ENCODE measurements at regions not wholly inside any gene's neighbourhood (a gene's known extent, or its start where the extent isn't known, plus 50 kb on each side); places are given as distances from the start of the nearest gene placed in this dataset.

DNA sequence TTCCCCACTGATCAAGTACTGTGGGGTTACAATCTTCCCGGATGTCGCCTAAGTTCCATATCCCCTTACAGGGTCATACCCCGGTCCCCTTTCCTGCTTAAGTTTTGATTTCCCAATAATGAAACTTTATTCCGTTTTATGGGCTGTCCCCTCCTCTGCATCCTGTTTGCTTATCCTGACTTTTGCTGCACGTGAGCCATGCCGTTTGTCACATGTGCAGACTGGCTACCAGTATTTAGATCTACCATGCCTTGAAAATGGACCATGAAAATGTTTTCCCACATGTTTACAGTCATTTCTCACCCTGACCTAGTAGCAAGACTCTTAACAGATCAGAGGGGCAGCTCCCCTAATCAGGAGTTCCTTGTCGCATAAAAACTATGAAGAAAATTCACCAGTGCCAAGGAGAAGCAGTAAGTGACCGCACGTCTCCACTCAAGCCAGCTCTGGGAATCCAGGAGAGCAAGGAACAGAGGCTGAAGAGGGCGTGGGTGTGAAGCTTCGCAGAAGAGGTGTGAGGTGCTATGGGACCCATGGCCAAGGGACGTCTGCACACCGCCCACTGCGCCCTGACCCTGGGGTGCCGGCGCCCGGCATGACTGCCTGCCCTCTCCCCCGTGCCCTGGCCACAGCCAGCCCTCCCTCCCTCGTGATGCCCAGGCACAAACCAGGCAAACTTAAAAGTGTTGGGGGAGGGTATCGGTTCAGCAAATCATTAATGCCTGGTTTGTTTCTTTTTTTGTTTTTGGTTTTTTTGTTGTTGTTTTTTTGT is 440.8 kb upstream of the SALL3 start:
- DNase-seq (ENCODE audit: low read depth): no peak

DNA sequence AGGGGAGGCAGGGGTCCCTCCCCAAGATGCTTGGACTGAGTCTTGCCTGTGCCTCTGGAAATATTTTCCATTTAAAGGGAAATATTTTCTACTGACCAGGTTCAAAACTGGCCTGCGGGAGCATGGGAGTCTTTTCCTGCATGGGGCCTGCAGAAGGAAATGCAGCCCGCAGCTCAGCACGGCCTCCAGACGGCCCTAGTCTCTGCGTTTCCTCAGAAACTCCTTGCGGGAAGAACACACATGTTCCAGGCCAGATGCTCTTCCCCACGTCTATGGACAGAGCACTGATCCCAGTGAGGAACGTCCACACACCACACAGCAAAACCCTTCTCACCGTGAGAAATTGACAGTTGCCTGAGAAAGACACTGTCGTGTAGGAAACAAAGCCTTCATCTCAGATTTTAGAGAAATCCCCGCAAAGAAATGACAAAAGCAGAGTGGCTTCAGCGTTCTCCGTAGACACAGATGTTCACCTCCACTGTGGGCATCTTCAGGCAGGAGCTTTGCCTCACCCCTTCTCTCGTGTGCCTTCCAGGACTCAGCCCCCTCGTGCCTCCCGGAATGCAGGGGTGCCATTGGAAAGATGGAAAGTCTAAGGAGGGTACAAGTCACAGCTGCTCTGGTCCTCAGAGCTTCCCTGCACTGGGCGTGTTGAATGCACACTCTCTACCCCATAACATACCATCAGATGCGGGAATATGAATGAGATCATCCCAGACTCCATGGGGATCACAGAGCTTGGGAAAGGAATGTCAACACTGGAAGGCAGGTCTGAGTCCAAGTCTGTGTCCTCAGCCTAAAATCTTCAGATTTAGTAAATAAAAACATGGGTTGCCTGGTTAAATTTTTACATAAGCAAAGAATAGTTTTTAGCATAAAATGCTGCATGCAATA is 438.7 kb upstream of the SALL3 start:
- DNase-seq (ENCODE audit: low read depth): no peak

DNA sequence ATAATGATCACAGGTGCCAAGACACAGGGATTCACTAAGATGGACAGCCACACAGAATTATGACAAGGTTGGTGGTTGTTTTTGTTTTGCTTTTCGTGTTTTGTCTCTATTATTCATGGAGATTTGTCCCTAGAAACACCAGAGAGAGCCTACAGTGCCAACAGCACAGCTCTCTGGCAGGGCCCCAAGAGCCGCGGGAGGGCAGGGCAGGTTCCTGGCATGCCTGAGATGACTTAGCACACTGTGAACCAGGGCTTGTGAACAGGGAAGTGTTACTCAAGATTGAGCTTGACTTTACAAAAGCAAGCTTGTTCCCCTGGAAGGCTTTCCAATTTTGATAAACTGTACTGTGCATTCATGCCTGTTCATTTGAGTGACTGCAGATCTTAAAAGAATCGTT is 437.4 kb upstream of the SALL3 start:
- DNase-seq (ENCODE audit: low read depth): no peak

DNA sequence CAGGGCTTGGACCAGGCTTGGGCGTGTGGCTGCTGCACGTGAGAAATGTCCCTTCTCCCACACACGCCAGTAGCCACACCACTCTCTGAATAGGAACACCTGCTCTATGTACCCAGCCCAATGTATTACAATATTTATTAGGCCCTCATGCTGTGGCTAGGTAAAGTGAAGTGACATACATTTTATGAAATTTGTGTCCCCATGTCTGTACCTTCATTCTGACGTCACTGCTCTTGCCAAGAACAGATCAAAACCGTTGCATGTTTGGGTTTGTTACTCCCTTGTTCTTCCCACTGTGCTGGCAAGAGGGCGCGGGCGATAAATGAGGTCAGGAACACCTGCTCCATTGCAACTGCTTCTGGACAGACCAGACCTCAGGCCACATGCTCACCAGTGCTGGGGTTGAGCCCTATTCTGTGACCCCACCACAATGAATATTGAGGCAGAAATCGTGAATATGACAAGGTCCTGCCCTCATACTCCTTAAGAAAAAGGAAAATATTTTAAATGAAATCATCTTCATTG is 436.4 kb upstream of the SALL3 start:
- no peak for DNase-seq (ENCODE audit: low read depth)

DNA sequence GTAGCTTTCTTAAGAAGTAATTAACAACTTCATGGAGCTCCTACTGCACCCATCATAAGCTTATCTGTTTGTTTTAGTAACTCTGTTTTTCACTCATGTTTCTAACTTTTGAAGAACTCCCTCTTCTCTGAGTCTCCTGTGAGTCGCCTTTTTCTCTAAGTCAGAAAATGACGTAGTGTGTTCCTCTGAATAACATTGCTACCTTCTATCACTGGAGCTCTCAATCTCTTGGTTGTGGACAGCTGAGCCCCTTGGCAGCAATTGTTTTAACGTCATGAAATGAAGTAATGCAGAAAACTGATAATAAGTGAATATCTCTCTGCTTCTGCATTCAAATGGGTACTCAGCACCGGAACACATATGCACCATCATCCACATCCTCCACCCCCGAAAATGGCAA is 433.3 kb upstream of the SALL3 start:
- DNase-seq (ENCODE audit: low read depth): no peak

DNA sequence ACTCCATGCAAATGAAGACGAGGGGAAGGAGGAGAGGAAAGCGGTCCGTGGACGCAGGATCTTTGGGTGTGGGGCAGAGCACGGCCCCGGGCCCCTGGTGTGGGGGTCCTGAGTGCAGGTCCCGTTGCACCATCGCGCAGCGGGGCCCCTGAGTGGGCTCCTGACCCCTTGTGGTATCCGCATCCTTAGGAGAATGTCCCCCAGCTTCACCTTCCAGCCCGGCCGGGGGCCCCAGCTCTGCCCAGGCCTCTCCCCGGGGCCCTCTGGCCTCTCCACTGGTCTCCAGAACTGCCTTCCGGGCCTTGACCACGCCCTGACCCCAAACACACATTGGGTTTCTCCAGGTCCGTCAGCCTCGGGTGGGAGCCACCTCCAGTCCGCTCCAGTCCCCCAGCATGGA is 431.8 kb upstream of the SALL3 start:
- no peak for DNase-seq (ENCODE audit: low read depth)

DNA sequence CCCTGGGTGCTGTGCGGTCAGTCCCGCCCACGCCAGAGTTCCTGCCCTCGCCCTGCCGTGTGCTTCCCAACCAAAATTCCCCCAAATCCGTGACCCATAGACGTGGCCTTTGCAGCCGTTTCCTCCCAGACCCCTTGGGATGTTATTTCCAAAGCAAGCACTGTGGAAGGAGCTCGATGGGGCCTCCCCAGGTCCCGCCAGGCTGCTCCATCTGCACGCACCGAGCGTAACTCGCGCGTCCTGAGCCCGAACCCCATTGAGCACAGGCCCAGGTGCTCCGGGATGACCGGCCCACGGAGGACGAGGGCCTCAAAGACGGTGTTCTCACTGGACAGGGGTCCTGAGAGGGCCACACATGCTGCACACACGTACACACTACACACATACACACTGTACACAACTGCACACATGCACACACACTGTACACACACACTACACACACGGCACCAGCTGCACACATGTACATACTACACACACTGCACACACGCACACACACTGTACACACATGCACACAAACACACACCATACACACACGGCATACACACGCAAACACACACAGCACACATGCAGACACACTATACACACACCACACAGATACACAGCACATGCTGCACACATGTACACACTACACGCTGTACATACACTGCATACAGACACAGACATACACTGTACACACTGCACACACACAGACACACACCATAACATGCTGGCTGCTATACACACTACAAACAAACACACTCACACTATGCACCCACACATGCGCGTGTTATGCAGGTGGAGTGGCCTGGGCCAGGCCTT is 431.2 kb upstream of the SALL3 start:
- no peak for DNase-seq (ENCODE audit: low read depth)

DNA sequence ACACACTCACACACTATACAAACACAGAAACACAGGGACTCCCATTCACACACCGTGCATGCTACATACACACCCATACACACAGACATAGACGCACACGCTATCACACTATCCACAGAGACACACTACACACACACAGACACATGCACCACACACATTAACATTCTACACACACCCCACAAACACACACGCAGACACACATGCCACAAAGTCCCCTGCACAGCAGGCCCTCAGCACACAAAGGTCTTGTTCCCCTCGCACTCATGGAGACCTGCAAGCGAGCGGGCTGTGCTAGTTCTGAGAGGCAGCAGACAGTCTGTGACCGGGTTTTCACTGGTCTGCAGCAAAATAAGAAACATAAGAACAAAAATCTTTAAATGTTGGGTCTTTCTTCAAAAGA is 429.6 kb upstream of the SALL3 start:
- DNase-seq (ENCODE audit: low read depth): no peak

DNA sequence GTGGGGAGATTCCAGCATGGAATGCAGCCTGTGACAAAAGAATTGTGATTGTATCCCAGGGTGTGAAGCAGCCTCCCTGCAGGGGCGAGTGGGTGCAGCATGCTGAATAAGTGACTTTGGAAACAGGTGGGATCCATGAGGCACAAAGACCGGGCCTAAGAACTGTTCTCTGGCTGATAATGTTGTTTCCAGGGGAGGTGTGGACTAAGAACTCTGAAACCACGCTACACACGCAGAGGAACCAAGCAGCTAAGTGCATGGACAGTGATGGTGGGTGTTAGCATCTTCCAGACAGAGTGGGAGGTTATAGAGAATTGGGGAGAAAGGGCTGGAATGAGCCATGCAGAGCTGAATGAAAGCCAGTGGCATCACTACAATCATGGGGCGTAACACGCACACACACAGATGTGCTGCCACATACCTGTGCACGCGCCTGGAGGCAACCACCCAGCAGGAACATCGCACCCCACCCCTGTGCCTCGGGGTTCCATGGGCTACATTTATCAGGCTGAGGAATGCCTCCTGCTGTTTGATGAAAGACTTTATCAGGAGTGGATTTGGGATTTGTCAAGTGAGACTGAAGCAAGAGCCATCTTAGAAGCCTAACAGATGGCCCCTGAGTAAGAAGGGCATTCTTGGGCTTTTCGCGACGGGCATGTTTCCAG is 424.5 kb upstream of the SALL3 start:
- no peak for DNase-seq (ENCODE audit: low read depth)

DNA sequence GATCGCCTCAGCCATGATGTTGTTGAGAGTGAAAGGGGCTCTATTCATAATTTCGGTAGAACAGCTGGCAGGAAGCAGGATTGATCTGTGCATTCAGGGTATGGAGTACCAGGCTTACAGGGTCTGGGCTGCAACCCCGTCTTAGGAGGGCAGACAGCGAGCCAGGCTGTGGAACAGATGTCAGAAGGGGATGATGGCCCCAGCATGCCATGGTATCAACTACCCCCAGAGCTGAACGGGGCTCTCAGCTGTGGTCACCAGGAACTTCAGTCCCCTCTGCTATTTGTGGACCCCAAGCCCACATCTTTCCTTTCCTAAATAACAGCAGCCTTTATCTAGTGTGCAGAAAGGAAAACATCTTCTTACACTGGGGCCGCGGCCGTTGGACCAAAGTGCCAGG is 422.2 kb upstream of the SALL3 start:
- no peak for DNase-seq (ENCODE audit: low read depth)

DNA sequence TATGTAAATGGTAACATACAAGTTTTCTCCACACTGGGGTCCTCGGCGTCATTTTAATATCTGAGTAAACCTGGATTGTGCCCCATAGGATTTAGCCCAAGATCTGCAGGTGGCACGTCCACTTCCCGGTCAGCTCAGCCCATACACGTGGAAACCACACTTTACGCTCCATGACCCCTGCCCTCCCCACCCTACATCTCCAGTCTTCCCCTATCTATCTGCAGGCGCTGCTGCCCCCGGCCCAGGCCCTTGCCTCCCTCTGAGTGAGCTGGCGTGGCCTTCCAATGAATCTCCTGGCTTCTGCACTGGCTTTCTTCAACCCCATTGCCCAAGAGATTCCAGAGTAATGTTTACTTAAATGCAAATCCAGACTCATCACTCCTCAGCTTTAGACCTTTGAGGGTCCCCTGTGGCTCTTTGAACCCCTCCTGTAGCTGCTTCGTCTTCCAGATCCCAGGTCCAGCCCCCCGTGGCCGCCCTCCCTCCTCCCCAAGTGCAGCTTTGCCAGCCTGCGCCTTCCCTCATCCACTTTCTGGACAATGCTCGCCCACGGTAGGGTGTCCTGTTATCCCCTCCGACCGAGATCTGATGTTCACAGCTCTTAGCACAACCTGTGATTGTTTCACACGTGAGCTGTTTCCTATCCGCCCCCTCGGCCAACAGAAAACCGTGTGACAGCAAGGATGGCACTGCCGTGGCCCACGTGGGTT is 421.4 kb upstream of the SALL3 start:
- no peak for DNase-seq (ENCODE audit: low read depth)

DNA sequence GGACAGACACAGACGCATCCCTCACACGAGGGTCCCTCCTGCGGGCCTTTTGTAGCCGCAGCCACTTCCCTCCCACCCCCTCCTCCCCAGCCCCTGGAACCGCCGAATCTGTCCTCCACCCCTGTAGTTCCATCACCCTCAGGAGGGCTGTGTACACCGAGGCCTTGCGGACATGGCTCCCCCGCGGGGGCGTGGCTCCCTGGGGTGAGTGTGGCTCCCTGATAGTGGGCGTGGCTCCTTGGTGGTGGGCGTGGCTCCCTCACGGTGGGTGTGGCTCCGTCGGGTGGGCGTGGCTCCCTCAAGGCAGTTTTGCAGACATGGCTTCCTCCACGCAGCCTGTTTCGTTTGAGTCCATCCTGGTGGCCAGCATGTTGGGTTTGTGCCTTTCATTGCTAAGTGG is 420.7 kb upstream of the SALL3 start:
- DNase-seq (ENCODE audit: low read depth): no peak

DNA sequence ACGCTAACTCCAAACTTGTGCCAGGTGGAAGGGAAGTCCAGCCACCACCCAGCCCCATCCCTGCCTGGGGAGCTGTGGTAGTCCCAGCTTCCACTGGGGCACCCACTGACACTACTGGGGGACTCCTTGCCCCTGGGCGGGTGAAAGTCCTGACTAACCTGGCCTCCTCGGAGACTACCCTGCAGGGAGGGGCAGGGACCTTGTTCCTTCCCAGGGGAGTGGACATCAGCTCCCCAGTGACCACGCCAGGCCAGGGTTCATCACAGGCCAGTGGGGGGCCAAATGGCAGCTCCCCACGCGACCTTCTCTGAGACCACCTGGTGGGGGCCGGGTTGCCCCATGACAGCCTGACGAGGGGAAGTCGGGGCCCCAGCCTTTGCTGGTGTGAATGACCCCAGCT is 420.0 kb upstream of the SALL3 start:
- no peak for DNase-seq (ENCODE audit: low read depth)

DNA sequence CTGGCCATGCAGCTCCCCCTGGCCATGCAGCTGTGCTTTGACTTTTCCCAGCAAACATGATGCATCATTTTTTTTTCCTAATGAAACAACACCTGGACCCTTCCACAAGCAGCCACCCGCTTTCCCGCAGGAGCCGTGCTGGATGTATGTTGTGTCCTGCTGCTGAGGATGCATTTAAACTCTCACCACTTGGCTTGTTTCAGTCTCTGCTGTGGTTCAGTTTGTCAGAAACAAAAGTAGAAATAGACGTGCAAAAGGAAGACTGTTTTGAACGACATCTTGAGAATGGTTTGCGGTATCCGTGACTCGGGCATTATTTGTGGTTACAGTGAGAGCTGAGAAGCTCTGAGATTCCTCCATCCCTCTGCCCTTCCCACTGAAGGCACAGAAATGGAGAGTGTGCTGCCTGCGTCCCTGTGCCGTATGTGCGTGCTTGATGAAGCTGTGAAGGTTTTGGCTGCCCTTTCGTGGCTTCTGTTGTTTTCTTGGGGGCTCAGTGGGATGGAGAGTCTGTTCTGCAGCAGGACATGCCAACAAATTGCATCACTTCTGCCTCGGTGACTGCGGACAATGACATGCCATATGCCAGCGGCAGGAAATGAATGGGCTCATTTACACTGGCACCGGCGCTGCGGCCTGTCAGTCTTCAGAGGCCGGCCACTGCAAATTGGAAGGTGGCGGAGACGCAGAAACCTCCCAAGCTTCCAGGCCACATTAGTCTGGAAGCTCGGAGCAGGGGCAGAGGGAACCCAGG is 417.7 kb upstream of the SALL3 start:
- no peak for DNase-seq (ENCODE audit: low read depth)

DNA sequence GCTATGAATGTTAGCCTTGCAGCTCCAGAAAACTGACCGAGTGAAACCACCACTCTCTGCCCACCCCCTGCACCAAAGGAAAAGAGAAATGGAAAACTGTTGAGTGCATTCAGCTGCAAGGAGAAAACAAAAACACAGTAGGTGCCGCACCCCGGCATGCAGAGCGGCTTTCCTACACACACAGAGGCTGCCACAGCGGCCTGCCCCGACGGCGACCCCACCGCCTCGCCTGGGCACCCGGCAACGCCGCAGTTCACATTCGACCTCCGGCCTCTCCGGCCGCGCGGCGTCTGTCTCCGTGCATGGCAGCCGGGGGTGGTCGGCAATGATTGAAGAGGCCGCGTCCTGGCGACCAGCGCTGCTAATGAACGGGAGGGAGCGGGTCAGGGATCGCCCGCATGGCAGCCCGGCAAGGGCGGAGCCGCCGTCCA is 417.1 kb upstream of the SALL3 start:
- DNase-seq (ENCODE audit: low read depth): no peak

DNA sequence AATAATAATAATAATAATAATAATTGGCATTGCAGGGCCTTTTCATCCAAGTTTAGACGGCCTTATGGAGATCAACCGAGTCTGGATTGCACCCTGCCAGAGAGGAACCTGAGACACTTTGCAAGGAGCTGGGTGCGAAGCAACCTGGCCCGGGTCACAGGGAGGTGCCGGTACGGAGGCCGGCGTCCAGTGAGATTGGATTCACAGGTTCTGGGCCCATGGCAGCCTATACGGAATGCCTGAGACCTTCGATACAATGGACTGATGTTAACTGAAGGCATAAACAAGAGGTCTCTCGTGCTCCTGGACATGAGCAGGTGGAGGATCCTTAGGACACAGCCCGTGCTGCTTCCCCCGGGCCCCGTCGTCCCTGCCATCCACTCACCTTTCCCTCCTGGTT is 416.5 kb upstream of the SALL3 start:
- no peak for DNase-seq (ENCODE audit: low read depth)

DNA sequence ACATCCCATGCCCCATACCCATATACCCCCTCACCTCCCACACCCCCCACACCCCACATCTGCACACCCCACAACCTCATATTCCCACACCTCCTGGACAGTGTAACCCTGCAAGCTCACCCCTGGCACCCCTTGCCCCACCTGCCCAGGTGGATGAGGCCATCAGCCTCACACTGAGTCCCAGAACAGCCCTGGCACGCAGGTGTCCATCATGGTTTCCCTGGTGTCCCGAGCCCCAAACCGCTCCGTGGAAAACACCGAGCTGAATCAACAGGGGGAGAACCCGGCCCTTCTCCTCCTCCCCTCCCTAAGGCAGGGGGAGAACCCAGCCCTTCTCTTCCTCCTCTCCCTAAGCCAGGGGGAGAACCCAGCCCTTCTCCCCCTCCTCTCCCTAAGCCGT is 415.6 kb upstream of the SALL3 start:
- no peak for DNase-seq (ENCODE audit: low read depth)

DNA sequence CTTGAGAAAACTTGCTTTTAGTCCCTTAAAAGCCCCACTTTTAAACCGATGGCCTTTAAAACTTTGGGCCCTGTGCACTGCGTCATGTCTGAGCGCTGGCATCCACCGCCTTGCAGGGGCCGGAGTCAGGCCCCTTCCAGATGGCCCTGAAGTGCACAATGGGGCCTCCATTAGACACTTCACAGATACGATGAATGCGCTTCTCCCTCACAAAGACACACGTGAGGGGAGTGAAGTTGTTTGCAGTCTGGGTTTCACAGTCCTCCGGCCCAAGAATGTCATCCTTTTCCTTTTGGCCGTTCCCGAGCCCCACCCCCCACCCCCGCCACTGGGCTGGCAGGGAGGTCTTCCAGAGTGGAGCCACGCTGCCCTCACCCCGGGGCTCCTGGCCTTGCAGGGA is 415.1 kb upstream of the SALL3 start:
- DNase-seq (ENCODE audit: low read depth): no peak

DNA sequence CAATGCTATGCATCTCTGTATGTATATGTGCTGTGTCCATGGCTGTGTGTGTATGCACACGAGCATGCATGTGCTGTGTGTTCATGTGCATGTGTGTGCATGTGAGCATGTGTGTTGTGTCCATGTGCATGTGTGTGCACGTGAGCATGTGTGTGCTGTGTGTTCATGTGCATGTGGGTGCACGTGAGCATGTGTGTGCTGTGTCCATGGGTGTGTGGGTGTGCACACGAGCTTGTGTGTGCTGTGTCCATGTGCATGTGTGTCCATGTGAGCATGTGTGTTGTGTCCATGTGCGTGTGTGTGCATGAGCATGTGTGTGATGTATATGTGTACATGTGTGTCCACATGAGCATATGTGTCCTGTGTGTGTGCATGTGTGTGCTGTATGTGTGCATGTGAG is 414.4 kb upstream of the SALL3 start:
- no peak for DNase-seq (ENCODE audit: low read depth)

DNA sequence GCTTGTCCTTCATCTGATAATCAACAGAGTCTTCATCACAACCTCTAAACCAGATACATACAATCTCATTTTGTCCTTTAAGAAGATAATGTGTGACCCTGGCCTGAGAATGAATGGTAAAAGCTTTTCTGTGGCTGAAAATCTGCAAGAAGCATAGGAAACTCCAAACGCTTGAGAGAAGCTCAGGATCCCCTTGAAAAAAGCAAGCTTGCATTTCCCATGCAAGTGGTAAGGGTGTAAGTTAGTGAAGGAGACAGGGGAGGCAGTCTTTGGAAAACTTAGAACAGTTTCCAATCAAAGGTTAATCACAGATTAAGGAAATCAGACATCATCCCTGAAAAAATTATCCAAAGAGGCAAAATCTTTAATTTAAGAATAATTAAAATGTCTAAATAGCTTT is 413.6 kb upstream of the SALL3 start:
- no peak for DNase-seq (ENCODE audit: low read depth)

DNA sequence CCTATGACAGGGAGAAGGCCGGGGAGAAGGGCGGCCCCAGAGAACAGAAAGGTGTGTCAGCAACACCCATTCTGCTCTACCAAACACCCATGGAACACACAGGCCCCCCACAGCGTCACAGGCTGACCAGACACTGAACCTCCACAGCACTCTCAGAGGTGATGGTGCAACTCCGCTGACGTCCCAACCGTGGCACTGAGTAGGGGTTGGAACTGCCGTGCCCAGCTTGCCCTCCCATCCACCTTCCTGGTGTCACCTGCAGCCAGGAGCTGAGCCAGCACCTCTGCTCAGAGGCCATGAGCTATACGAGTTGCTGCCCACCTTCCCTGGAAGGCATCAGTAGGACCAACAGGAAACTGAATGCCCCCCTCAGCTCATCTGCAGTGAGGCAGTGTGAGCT is 412.9 kb upstream of the SALL3 start:
- no peak for DNase-seq (ENCODE audit: low read depth)
